Adrenal gland (tissue), 5 donors: ENCODE measurements at regions not wholly inside any gene's neighbourhood (a gene's known extent, or its start where the extent isn't known, plus 50 kb on each side); places are given as distances from the start of the nearest gene placed in this dataset.

ENCODE experiments used
- POLR2A ChIP-seq, 2 donors: fragments of 450-650 bp; IDR thresholded peaks; one replicate each; pipeline ENCODE4 v1.6.1; 2017; ENCODE audit warnings: antibody characterized with exemption in 2 of 2, mild to moderate bottlenecking in 2 of 2, moderate library complexity in 1 of 2
- TF ChIP-seq, protein P1 (sequence below), 6 experiments: fragments of 450-650 bp in 4 of 6; fragments of 200-600 bp in 2 of 6; sonication (generic) in 1 of 6; IDR thresholded peaks; 1 replicate in 5 of 6; 2 replicates in 1 of 6; pipeline versions ENCODE4 v1.5.1 to v1.8.0; 2016 to 2021; ENCODE audit warnings: antibody characterized with exemption in 6 of 6, mild to moderate bottlenecking in 2 of 6, moderate library complexity in 1 of 6
- donor health status: DM: no; HTN: no; CAD: no.

- TF ChIP-seq, protein P1, sequence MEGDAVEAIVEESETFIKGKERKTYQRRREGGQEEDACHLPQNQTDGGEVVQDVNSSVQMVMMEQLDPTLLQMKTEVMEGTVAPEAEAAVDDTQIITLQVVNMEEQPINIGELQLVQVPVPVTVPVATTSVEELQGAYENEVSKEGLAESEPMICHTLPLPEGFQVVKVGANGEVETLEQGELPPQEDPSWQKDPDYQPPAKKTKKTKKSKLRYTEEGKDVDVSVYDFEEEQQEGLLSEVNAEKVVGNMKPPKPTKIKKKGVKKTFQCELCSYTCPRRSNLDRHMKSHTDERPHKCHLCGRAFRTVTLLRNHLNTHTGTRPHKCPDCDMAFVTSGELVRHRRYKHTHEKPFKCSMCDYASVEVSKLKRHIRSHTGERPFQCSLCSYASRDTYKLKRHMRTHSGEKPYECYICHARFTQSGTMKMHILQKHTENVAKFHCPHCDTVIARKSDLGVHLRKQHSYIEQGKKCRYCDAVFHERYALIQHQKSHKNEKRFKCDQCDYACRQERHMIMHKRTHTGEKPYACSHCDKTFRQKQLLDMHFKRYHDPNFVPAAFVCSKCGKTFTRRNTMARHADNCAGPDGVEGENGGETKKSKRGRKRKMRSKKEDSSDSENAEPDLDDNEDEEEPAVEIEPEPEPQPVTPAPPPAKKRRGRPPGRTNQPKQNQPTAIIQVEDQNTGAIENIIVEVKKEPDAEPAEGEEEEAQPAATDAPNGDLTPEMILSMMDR (IDR thresholded peaks at IDR 0.05): no peak
- TF ChIP-seq POLR2A (IDR thresholded peaks at IDR 0.05): no peak
These were observed 508.8 kb downstream of the PLPP3 start for GRCh38 chr1:56070601-56071000.
